HG02885 (cell line): ENCODE measurements at regions not wholly inside any gene's neighbourhood (a gene's known extent, or its start where the extent isn't known, plus 50 kb on each side); places are given as distances from the start of the nearest gene placed in this dataset.
"Not testable (repeated sequence)": the region's sequence is repeated elsewhere in the genome, so short reads cannot be mapped to it uniquely, and the experiment has no call there.

Source experiments
- ATAC-seq: cut with Tn5 transposase; IDR thresholded peaks from one replicate; pipeline ENCODE4 v1.9.1; 2021; ENCODE audit warnings: mild to moderate bottlenecking; ENCODE audit not compliant: unreplicated experiment, poor library complexity

DNA sequence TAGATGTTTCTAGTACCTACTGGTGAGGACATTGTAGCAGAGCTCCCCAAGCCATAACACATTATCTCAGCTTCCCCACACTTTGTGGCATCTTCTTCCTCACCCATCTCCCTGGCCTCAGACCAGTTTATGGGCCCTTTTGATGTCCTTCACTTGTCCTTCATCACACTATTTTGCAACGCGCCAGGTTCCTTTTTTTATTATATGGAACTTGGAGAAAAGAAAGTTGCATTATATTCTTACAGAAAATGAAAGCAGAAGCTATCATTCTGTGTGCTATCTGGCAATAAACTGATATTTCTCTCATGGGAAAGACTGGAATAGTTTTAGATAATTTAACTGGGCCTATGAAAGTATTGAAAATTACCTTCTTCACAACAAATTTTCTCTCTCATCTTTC is 196.9 kb upstream of the ETV3 start:
- no peak for ATAC-seq

DNA sequence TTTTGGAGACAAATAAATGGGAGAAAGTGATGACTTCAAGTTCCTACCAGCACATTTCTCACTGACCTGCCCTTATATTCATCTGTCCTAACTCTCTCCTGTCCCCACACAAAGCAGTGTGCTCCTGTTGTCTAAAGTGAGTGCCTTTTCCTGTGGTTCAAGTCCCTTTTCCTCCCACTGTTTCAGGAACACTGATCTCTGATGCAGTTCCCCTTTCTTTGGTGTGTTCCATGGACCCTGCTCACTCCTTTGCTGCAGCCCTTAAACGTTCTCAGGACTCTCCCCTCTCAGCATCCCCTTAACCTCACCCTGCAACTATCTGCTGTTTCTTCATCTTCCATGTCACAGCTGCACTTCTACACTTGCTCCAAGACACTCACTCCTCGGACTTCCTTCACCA is 195.8 kb upstream of the ETV3 start:
- no peak for ATAC-seq

DNA sequence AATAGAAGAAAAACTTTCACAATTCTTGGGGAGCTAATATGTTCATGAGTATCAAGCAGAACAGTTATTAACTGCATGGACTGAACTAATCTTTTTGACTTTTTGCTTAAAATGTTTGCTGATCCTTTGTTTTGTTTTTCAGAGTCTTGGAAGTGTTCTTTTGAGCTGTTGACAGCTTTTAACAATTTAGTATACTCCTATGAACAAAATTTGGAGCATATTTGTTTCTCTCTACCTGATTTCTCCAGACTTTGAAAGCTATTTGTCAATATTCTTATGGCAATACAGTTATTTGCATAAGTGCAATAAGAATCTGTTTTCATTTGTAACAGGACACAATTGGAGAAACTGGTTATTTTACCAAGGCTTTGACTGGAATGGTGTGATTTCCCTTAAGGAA is 192.0 kb upstream of the ETV3 start:
- not testable (repeated sequence) for ATAC-seq

DNA sequence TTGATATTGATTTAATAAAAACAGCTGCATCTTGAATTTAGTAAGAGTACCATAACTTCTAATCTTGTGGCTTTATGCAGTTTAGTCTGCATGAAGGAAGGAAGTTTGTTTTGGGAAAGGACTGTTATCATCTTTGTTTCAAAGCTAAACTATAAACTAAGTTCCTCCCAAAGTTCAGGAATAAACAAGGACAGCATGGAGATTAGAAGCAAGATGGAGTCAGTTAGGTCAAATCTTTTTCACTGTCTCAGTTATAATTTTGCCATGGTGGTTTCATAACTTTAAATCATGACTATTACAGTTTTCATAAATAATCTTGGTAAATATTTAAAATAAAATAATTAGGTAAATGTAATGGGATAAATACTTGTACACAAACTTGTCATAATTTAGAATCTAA is 189.9 kb upstream of the ETV3 start:
- ATAC-seq: not testable (repeated sequence)

DNA sequence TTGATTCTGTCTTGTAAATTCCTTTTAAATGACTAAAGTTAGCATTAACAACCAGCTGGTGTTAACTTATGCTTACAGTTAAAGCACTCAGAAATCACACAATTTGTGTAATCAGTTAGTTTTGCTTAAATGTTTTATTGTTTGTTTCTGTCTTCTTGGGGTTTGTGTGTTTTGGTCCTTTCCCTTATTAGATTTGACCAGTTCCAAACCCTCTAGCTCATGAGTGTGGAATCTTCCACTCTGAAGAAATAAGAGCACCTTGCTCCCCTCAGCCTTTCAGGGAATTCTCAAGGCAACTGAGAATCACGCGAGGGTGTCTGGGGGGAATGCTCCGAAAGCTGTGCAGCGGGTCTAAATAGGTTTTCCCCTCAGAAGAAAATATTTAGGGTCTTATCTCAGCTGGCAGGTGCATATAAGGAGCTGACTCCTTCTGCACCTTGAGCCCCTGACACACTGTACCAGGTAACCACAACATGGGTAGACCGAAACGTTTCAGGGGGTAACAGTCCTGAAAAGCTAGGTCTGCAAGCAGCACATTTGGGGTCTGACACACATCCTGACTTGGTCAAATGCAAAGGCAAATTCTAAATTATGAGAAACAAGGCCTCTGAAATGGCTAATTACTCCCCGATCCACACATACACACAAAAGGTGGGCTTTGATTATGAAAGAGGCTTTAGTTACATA is 188.1 kb upstream of the ETV3 start:
- no peak for ATAC-seq

DNA sequence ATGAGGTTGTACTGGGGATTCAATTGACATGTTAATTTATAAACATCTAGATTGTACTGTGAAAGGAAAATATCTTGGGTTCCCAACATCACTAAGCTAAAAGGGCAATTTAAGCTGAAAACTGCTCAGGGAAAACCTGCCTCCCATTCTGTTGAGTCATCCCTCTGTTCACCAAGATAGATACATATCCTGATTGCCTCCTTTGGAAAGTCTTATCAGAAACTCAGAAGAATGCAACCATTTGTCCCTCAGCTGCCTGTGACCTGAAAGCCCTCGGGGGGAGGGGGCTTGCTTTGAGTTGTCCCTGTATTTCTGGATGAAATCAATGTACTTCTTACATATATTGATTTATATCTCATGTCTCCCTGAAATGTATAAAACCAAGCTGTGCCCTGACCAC is 187.0 kb upstream of the ETV3 start:
- ATAC-seq: no peak

DNA sequence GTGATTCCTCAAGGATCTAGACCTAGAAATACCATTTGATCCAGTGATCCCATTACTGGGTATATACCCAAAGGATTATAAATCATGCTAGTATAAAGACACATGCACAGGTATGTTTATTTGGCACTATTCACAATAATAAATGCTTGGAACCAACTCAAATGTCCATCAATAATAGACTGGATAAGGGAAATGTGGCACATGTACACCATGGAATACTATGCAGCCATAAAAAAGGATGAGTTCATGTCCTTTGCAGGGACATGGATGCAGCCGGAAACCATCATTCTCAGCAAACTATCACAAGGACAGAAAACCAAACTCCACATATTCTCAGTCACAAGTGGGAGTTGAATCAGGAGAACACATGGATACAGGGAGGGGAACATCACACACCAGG is 183.8 kb upstream of the ETV3 start:
- not testable (repeated sequence) for ATAC-seq

DNA sequence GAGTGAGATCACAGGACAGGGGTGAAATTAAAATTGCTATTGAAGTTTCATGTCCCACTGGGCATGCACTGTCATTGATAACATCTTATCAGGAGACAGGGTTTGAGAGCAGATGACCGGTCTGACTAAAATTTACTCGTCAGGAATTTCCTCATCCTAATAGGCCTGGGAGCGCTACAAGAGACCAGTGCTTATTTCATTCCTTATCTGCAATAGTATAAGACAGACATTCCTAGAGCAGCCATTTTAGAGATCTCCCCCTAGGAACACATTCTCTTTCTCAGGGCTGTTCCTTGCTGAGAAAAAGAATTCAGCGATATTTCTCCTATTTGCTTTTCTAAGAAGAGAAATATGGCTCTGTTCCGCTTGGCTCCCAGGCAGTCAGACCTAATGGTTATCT is 181.4 kb upstream of the ETV3 start:
- no peak for ATAC-seq

DNA sequence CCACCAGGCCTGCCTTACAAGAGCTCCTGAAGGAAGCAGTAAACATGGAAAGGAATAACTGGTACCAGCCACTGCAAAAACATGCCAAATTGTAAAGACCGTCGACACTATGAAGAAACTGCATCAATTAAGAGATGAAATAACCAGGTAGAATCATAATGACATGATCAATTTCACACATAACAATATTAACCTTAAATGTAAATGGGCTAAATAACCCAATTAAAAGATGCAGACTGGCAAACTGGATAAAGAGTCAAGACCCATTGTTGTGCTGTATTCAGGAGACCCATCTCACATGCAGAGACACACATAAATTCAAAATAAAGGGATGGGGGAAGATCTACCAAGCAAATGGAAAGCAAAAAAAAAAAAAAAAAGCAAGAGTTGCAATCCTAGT is 179.0 kb upstream of the ETV3 start:
- ATAC-seq: not testable (repeated sequence)

DNA sequence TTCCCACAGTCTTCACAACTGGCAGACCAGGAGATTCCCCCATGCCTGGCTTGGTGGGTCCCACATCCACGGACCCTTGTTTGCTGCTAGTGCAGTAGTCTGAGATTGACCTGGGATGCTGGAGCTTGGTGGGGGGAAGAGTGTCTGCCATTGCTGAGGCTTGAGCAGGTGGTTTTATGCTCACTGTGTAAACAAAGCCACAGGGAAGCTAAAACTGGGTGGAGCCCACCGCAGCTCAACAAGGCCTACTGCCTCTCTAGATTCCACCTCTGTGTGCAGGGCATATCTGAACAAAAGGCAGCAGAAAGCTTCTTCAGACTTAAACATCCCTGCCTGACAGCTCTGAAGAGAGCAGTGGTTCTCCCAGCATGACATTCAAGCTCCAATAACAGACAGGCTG is 177.3 kb upstream of the ETV3 start:
- ATAC-seq: no peak

DNA sequence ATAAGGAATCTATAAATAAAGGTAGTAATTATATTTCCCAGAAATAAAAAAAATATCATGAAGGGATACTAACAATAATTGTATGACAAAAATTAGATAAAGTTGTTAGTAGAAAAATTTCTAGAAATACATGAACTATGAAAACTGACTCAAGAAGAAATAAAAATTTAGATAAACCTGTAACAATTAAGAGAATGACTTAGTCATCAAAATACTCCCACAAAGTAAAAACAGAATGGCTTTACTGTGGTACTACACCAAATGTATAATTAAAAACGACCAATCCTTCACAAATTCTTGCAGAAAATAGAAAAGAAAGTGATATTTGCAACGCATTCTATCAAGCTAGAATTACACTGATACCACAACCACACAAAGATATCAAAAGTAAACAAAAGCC is 176.2 kb upstream of the ETV3 start:
- no peak for ATAC-seq

DNA sequence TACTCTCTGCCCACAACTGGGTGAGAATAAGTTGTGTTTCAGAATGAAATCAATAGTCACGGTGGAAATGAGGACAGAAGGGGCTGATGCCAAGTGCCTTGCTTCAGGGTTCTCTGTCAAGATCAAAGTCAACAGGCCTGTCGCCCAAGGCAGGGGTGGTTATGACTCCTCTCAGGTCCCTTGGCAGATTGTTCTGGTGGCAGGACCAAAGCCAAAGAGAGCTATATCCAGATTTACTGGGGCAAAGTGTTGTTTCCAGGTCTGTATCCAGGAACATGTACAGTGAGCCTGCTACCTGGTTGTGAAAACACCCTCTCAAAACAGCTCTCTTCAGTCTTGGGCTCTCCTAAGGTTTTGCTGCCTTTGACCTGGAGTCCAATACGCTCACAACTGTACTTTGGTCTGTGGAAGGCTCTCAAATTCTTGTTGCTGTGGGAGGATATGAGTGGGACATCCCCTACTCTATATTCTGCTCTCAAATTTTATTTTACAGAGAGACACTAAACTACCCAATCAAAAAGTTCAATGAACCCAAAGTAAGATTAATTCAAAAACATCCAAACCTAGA is 175.1 kb upstream of the ETV3 start:
- no peak for ATAC-seq

DNA sequence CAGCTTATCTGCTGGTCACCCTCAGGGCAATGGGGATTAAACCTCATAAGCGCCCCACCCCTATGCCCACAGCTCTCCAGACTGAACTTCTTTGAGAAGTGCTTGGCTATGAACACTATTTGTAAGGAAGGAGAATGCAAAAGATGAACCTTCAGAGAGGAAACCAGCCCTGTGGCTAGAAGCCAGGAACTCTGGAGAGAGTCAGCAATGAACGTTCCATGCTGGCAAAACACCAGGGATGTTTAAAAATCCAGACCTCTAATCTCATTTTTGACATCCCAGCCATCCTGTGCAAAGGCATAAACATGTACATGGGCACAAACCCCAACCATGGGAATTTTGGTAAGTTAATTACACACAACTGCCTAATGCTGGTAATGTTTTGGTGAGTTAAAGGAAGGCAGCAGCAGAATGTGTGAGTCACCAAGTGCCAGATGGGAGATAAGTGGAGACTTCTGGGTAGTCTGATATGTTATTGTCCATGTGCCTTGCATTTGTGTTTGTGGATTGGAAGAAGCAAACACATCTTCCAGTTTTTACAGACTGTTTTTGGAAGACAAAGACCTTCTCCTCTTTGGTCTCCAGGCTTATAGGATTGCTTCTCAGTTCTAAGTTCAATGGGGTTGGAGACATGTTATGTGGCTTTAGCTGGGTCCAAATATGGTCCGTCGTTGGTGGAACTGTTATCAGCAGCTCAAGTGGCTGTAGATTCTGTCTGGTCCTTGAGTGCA is 174.1 kb upstream of the ETV3 start:
- ATAC-seq: no peak

DNA sequence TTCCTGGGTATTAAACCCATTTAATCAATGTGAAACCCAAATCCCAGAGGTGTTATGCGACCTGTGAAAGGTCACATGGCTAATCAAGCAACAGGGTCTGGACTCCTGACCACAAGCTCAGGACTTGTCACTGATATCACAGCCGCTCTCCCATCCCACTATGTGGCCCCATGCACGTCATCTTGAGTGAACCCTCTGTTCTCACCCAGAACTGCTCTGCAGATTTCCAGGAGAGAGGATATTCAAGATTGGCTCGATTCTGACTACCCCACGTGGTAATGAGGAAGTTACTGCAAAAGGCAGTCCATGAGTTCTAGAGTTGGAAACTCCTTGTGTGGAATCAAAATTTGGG is 173.5 kb upstream of the ETV3 start:
- no peak for ATAC-seq

DNA sequence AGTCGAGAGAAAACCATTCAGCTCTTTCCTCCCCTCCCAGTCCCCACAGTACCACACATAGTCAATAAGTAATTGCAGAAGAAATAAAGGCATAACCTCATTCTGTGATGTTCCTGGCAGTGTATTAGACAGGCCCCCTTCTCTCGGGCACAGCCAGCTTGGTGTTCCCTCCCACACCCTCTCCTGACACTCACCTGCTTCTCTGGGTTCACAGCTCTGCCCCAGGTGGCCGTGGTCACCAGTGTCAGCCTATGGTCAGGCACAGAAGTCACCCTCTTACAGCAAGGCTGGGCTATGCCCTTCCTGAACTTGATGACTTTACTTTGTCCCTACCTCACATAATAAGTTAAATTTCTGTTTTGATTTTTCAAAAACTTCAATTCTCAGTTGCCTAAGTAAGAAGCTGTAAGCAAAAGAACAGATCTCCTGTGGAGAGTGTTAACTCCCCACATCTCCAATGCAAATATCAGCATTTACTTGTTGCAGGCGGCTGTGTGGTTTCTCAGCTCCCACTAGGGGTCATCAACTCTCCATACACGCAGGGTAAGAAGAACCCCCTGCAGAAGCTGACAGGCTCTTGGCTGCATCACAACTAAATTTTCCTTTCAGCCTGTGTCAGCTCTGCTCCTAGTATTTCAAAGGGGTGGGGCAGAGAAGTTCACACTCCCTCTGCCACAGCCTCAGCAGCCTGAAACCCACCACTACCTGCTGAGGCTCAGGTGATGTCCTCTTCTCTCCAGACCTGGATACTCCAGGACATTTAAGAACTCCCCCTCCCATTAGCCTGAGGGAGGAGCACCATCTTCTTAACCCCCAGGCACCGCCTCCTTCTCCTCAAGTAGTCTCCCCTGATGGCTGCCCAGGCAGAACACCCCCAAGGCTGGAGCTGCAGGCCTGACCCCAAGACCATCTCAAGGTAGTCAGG is 172.9 kb upstream of the ETV3 start:
- not testable (repeated sequence) for ATAC-seq

DNA sequence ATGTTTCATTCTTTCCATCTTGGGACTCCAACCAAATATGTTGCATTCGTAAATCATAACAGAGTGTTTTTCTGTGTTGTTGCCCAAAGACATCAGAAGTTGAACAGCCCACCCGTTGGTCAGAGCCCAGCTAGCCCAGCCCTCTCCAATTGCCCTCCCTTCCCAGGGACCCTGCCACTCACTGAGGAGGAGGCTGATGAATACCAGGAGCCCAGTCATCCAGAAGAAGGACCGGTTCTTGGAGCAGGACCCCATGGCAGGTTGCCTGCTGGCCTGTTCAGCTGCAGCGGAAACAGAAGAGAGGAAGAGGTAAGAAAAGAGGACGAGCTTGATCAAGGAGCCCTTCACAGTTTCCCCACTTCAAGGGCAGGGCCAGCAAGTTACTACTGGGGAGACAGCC is 172.2 kb upstream of the ETV3 start:
- ATAC-seq: no peak

DNA sequence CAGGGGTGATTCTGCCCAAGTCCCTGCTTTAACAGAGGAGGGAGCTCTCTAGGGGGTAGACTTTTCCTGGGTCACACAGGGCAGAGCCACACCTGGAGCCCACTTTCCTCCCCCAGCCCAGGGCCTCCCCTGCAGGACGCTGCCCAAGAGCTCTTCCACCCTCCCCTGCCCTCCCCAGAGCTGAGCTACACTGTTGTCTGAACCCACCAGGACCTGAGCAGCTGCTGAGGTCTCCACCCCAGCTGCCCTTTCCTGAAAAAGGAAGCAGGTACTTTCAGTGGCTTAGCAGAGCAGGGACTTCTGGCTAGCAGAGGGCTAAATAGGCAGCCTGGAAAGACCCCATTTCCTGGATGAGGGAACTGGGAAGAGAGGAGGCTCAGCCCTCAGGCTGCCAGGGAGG is 169.3 kb upstream of the ETV3 start:
- no peak for ATAC-seq

DNA sequence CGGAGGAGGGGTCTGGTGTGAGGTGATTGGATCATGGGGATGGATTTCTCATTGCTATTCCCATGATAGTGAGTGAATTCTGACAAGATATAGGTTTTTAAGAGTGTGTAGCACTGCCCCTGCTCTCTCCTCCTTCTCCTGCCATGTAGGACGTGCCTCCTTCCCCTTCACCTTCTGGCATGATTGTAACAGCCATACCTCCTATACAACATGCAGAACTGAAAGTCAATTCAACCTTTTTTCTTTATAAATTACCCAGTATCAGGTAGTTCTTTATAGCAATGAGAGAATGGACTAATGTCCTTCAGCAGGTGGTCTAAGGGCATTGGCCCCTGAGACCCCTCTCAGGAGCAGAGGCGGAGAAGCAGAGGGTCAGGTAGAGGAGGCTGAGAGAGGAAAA is 168.7 kb upstream of the ETV3 start:
- no peak for ATAC-seq

DNA sequence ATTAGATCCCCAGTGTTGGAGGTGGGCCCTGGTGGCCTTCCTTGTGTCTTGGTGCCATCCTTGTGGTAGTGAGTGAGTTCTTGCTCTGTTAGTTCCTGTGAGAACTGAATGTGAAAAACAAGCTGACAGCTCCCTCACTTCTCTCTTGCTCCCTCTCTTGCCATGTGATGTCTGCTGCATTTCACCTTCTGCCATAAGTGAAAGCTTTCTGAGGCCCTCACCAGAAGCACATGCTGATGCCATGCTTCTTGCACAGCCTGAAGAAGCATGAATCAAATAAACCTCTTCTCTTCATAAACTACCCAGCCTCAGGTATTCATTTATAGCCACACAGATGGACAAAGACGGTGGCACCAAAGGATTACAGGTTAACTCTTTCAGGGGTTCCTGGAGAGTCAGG is 166.1 kb upstream of the ETV3 start:
- no peak for ATAC-seq

DNA sequence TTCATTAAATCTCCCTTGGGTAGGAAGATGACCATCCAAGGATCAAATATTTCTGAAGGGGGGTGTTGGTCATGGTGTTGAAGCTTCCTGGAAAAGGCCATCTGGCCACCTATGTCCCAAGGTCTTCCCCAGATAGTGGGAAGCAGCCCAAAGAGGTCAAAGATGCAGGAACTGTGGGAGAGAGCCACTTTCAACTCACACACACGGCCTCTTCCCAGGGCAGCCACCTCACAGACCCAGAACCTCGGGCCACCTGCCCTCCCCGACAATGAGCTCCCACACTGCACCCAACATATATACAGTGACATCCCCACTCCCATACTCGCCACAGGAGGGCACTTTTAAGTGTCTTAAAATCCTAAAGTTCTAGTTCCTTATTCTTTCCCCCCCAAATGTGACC is 164.5 kb upstream of the ETV3 start:
- no peak for ATAC-seq

DNA sequence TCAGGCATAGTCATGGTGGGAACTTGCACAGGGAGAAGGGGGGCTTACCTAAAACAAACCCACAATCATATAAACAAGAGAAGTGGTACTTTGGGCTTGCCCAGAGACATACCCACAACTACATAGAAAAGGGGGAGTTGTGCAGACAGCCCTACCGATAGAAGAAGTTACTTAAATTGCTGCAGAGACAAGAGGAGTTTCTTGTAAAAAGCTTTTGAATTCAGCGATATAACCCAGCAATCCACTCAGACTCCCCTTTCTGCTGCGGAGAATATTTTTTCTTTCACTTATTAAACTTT is 164.0 kb upstream of the ETV3 start:
- no peak for ATAC-seq
